ENCODE measurements at regions not wholly inside any gene's neighbourhood (a gene's known extent, or its start where the extent isn't known, plus 50 kb on each side); places are given as distances from the start of the nearest gene placed in this dataset.

GRCh38 chr18:62655520-62656219 is 59.7 kb upstream of the PHLPP1 start:
- TF ChIP-seq REST (IDR thresholded peaks at IDR 0.05; ENCODE audit: insufficient replicate concordance, low read depth) (no peak), CTCF (IDR thresholded peaks at IDR 0.05; ENCODE audit: insufficient read depth, low read length) (no peak), SPI1 (IDR thresholded peaks at IDR 0.05; ENCODE audit: borderline replicate concordance, low read depth) (no peak), GABPA (IDR thresholded peaks at IDR 0.05; ENCODE audit: low read depth) (no peak), POLR2AphosphoS5 (IDR thresholded peaks at IDR 0.05; ENCODE audit: low read depth) (no peak)

Measured in HL-60 (cell line).